ENCODE measurements at regions not wholly inside any gene's neighbourhood (a gene's known extent, or its start where the extent isn't known, plus 50 kb on each side); places are given as distances from the start of the nearest gene placed in this dataset.
A peak's percentile ranks its signal among the peaks of the same experiment; 100 is the strongest.

DNA sequence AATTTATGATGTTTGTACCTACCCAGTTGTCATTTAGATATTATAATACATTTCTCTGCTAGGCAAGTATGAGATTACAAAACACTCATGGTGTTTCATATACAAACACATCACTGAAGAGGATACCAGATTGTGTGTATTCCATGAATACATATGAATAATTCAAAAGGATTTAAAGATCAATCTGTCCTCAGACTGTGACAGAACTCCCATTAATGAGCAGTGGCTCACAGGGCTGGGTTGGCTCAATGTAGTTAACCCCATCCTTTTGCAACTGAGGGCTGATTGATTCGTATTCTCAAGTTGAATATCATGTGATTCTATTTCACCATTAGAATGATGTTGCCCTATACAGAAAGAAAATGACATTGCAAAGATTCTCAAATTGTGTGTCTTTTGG is 79.6 kb upstream of the SPANXN2 start:
- DNase-seq (ENCODE audit: low read depth): no peak

GRCh38 chrX:143788265-143788664 is 67.7 kb upstream of the SPANXN2 start:
- no peak for DNase-seq (ENCODE audit: low read depth)

- DNase-seq (ENCODE audit: low read depth): no peak
These were observed 66.8 kb upstream of the SPANXN2 start for GRCh38 chrX:143787341-143787740.

DNA sequence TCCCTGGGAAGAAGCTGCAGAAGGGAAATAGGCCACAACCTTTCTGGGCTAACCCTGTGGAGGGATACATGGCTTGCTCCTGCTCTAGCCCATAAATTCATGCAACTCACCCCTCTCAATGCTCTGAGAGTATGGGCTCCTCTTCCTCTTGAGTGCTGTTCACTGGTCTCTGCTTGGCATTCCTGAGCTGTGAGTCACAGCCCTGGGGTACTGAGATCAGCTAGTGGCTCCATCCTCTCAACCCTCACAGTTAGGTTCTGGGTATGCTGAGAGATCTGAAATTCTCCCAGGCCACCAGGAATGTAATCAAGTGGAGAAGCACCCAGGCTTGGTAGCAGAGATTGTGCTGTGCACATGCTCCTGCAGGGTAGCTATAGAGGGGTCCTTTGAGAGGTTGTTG is 60.6 kb upstream of the SPANXN2 start:
- DNase-seq (ENCODE audit: low read depth): peak; percentile 12

All from M059J (cell line).